PFSK-1 (cell line): ENCODE measurements at regions not wholly inside any gene's neighbourhood (a gene's known extent, or its start where the extent isn't known, plus 50 kb on each side); places are given as distances from the start of the nearest gene placed in this dataset.

ENCODE experiments used
- FOXP2 ChIP-seq: optimal IDR thresholded peaks from 2 replicates; pipeline ENCODE3; 2011; ENCODE audit warnings: borderline replicate concordance, control low read depth, inconsistent platforms; ENCODE audit not compliant: insufficient read depth; ENCODE audit errors: extremely low read length, extremely low read depth
- POLR2AphosphoS5 ChIP-seq: IDR thresholded peaks from 2 replicates; pipeline ENCODE4 v1.6.1; 2012; ENCODE audit warnings: low read depth, mild to moderate bottlenecking, control low read depth, low read length, moderate library complexity
- SIN3A ChIP-seq: IDR thresholded peaks from 2 replicates; pipeline ENCODE4 v1.6.1; 2012; ENCODE audit warnings: mild to moderate bottlenecking, low read length, moderate library complexity, borderline replicate concordance; ENCODE audit not compliant: insufficient read depth
- TAF1 ChIP-seq: IDR thresholded peaks from 2 replicates; pipeline ENCODE4 v1.6.1; 2012; ENCODE audit warnings: low read length, control low read depth, borderline replicate concordance; ENCODE audit not compliant: insufficient read depth
- TF ChIP-seq, protein P1 (sequence below), 2 experiments: IDR thresholded peaks; 2 replicates each; pipeline versions ENCODE4 v1.6.1 to v1.8.0; 2011 to 2012; ENCODE audit warnings: low read depth in 2 of 2, low read length in 2 of 2, control low read depth in 1 of 2, inconsistent platforms in 1 of 2, mild to moderate bottlenecking in 1 of 2, moderate library complexity in 1 of 2; ENCODE audit not compliant: insufficient read depth in 1 of 2

DNA sequence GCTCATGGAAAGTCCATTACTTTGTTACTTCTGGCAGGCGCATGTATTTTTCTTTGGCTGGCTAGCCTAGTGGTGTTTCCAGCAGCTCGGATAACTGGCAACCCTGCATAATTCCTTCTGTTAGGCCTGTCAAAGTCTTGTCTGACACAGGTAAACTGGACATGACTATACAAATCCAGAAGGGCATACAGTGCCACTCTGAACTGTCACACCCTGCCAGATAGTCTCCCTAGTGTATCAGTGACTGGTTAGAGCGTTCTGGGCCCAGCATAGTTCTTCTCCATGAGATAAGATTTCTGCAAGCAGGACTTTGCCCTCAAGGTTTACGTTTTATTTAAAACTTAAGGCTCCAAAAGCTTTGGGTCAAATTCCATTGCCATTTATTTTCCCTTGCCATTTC lies 177.7 kb upstream of the GORAB start:
- TF ChIP-seq TAF1 (no peak), POLR2AphosphoS5 (no peak), FOXP2 (no peak), SIN3A (no peak)
- TF ChIP-seq, protein P1, sequence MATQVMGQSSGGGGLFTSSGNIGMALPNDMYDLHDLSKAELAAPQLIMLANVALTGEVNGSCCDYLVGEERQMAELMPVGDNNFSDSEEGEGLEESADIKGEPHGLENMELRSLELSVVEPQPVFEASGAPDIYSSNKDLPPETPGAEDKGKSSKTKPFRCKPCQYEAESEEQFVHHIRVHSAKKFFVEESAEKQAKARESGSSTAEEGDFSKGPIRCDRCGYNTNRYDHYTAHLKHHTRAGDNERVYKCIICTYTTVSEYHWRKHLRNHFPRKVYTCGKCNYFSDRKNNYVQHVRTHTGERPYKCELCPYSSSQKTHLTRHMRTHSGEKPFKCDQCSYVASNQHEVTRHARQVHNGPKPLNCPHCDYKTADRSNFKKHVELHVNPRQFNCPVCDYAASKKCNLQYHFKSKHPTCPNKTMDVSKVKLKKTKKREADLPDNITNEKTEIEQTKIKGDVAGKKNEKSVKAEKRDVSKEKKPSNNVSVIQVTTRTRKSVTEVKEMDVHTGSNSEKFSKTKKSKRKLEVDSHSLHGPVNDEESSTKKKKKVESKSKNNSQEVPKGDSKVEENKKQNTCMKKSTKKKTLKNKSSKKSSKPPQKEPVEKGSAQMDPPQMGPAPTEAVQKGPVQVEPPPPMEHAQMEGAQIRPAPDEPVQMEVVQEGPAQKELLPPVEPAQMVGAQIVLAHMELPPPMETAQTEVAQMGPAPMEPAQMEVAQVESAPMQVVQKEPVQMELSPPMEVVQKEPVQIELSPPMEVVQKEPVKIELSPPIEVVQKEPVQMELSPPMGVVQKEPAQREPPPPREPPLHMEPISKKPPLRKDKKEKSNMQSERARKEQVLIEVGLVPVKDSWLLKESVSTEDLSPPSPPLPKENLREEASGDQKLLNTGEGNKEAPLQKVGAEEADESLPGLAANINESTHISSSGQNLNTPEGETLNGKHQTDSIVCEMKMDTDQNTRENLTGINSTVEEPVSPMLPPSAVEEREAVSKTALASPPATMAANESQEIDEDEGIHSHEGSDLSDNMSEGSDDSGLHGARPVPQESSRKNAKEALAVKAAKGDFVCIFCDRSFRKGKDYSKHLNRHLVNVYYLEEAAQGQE (IDR thresholded peaks at IDR 0.05; ENCODE audit: insufficient read depth in 1 of 2, low read depth in 2 of 2, low read length in 2 of 2): no peak

DNA sequence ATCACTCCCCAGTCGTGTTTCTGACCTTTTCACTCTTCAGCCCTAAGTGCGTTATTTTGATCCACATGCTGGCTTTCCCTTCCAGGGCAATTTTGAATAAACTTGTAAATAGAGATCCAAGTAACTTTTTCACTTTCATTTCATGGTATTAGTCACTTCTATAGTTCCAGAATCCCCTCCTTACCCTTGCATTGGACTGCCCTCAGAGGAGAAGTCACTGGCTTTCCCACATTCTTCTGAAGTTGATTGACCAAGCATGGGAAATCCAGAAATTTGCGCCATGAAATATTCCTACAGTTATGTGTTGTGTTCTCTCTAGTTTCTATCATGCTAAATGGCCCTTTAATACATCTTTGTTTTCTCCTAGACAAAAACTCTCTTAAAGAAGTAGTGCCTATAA lies 177.3 kb upstream of the GORAB start:
- TF ChIP-seq FOXP2 (no peak), SIN3A (no peak), TAF1 (no peak), POLR2AphosphoS5 (no peak)
- TF ChIP-seq, protein P1 (IDR thresholded peaks at IDR 0.05; ENCODE audit: insufficient read depth in 1 of 2, low read depth in 2 of 2, low read length in 2 of 2): no peak

DNA sequence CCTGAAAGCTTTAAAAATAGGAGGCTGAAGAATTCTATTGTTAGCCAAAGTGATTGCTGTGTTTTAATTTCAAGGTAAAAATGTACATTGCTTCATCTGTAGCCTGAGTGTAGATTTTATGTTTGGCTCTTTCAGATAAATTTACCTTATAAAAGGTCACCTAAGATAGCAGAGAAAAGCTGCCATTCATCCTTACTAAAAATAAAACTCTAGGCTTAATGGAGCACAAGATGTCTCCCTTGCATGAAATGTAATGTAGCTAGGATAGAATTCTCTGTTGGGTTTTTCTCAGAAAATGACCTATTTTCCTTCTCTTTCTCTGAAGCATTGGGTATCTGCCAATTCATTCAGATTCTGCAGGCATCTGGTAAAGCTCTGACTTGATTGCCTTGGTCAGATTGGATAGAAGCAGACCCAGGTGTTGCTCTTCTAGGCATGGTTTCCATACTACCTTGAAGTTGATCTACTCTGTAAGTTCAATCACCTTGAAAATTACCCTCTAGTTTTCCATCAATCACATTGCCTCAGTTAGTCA lies 176.6 kb upstream of the GORAB start:
- TF ChIP-seq, protein P1 (IDR thresholded peaks at IDR 0.05; ENCODE audit: insufficient read depth in 1 of 2, low read depth in 2 of 2, low read length in 2 of 2): no peak
- no peak for TF ChIP-seq SIN3A
- TF ChIP-seq FOXP2: no peak
- TF ChIP-seq TAF1: no peak
- TF ChIP-seq POLR2AphosphoS5: no peak

DNA sequence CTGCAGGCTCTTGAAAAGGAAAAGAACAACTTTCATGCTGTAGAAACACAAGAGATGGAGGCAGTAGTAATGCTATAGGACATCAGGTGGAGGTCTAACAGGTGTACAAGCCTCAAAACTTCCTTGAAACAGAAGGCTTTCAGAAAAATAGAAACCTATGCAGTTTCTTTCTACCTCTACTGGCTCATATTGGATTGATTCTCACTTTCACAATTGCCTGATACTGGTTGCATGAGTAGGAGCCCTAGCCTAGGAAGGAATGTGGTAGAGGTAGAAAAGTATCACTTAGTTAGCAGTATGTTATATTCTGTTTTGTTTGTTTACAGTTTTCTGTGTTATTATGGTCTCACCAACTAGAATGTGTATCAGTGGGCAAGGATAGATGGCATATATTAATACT lies 175.4 kb upstream of the GORAB start:
- no peak for TF ChIP-seq FOXP2
- TF ChIP-seq TAF1: no peak
- no peak for TF ChIP-seq POLR2AphosphoS5
- TF ChIP-seq, protein P1 (IDR thresholded peaks at IDR 0.05; ENCODE audit: insufficient read depth in 1 of 2, low read depth in 2 of 2, low read length in 2 of 2): no peak
- no peak for TF ChIP-seq SIN3A

DNA sequence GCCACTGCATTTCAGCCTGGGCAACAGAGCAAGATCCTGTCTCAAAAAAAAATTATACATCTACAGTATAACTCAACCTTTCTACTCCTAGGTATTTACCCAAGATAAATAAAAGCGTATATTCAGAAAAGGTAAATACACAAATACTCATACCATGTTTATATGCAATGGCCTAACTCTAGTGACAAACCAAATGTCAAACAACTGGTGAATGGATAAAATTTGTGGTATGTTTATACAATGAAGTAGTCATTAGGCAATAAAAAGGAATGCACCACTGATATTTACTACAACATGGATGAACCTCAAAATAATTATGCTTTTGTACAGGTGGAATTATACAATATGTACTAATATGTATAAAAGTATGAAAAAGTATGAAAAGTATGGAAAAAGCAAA lies 174.2 kb upstream of the GORAB start:
- TF ChIP-seq, protein P1 (IDR thresholded peaks at IDR 0.05; ENCODE audit: insufficient read depth in 1 of 2, low read depth in 2 of 2, low read length in 2 of 2): no peak
- TF ChIP-seq SIN3A: no peak
- TF ChIP-seq FOXP2: no peak
- no peak for TF ChIP-seq POLR2AphosphoS5
- TF ChIP-seq TAF1: no peak
